Fibroblast of skin of left quadriceps (primary cell): ENCODE measurements at regions not wholly inside any gene's neighbourhood (a gene's known extent, or its start where the extent isn't known, plus 50 kb on each side); places are given as distances from the start of the nearest gene placed in this dataset.
A peak's percentile ranks its signal among the peaks of the same experiment; 100 is the strongest.
"Not testable (repeated sequence)": the region's sequence is repeated elsewhere in the genome, so short reads cannot be mapped to it uniquely, and the experiment has no call there.

Experiments
- DNase-seq, 2 experiments: peaks; one replicate each; pipeline ENCODE4 v3.0.0-alpha.2; 2013; ENCODE audit warnings: low read depth in 2 of 2

DNA sequence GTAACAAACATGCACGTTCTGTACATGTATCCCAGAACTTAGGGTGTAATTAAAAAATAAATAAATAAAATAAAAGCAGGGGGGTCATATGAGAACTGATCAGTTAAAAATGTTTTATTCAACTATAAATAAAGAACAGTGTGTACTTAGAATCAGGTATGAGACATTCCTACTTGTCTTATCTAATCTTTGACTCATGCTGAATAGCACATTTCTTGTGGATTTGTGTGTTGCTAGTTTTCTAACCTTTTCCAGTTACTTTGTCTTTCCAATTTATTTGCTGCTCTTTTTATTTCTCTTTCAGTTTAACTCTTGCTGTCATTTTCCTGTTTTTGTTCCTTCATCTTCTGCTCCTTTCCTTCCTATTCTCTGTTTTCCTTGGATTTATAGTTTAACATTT is 1917.1 kb upstream of the CDH6 start:
- DNase-seq: no peak

DNA sequence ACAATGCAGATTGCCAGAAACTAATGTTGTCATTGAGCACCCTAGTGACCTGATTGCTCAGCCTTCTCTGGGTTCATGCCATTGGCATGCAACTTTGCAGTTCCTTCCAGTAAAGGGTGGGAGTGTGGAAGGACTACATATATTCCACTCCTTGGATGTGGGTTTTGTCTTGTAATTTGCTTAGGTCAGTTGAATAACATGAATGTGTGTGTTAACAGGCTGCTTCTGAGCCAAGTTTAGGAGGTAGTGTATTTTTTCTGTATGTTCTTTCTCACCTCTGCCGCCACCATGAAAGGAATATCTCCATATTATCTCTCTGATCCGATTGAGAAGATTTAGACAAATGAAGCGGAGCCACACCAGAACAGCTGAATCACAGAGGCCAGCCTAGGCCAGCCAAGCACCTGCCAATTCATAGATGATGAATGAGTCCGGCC is 1929.6 kb upstream of the CDH6 start:
- no peak for DNase-seq

DNA sequence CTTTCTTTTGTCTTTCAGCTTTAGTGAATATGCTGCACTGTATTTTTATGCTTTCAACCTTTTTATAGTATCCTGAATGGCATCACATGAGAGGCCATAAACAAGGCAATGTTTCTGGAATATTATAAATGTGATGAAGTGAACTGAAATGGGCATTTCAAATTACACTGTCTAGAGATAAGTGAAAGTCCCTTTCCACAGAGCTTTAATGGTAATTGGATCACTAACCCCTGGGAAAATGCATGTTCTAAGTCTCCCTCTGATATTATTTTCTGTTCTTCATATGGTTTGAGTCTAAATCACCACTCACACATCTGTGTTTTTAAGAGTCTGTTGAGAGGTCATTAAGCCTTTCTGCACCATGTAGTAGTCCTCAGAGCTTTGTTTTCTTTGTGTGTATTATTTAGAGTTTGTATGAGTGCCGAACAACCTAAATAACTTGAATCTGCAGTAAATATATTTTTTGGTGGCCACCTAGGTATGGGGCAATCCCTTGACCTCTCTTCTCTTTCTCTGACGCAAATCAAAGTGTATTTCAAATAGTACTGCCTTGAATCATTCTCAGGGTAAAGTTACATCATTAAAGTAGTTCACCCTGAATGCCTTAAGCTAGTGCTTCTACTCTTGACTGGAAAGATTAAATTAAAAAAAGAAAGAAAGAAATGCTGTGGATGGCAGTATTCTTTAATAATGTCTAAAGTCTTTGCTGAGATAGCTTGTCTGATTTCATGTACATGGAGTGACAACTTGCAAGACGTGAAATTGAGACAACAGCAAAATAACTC is 1931.0 kb upstream of the CDH6 start:
- DNase-seq: peak in 1 of 2 experiments; percentile 0

DNA sequence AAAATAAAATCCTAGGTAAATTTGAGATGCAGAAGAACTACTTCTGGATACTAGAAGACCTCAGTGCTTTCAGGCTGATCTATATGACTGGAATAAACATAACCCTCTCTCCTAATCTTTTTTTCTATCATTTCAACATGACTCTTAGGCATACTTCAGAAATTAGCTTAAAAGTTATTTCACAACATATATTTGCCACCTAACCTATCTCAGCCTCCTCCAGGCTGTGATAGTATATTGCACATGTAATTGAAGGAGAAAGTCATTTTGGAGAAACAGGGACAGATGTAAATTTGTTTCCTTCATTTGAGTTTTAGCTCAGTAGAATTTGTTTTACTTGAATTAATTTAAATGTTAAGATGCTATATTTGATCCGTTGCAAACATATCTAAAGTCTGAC is 1932.3 kb upstream of the CDH6 start:
- no peak for DNase-seq

DNA sequence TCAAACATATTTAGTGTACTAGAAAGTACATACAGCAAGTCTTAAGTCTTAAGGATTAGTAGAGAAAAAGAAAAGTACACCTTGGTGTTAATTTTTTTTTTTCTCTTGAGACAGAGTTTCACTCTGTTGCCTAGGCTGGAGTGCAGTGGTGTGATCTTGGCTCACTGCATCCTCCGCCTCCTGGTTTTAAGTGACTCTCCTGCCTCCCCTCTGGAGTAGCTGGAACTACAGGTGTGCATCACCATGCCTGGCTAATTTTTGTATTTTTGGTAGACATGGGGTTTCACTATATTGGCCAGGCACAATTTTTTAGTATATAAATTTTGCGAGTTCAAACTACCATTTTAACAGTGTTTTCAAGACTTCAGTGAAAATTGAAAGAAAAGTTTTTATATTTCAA is 1941.1 kb upstream of the CDH6 start:
- DNase-seq: no peak

DNA sequence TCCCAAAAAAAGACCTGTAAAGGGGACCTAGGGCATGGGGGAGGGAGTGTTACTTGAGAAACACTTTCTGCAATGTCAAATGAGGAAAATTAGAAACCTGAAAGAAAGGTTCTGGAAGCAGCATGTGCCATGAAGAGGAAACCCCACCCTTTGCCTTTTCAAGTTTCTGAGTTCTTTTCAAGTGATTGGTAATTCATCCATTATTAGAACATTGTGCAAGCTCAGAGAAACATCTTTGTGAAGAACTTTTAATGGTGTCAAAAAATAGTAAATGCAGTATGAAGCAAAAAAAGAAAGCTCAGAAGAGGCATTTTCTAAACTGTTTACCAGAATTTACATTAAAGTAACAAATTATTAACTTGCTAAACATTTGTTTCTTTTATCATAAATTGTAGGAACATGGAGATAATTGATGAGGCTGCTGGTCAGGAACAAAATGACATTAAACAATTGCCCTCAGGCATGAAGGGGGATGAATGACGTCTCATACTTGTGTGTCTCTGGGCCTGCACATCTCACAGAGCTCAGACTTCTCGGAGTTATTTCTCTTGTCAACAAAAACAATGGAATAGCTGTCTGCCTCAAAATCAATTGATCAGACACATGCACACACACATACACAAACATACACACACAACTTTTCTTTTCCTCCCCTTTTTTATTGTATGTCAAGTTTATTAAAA is 1946.0 kb upstream of the CDH6 start:
- DNase-seq: no peak

DNA sequence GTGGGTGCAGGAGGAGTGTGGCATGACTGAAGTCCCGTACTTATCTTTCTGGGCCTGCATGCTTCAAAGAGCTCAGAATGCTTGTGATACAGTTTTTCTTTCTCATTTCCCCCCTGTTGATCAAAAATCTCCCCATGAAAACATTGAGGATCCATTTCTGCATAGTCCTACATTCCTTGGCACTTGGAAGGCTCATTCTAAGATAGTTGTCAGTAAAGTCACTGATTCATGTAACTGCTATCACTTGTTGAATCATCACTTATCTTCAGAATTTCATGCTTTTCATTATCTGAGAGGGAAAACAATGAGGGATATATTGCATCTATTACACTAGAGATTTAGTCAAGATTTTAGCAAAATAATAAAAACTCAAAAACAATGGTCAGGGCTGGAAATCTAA is 1953.1 kb upstream of the CDH6 start:
- DNase-seq: no peak

DNA sequence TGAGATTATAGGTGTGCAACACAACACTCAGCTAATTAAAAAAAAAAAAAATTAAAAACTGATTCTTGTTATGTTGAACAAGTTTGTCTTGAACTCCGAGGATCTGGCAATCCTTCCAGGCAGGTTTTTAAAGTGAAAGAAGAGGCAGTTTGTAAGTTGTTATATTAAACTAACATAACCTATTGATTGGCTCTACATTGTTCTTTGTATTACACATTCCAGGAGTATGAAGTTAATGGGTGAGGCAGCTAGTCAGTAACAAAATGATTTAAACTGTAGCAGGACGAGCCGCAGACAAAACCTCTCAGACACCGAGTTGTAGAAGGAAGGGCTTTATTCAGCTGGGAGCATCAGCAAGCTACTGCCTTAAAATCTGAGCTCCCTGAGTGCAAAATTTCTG is 1953.9 kb upstream of the CDH6 start:
- DNase-seq: no peak

DNA sequence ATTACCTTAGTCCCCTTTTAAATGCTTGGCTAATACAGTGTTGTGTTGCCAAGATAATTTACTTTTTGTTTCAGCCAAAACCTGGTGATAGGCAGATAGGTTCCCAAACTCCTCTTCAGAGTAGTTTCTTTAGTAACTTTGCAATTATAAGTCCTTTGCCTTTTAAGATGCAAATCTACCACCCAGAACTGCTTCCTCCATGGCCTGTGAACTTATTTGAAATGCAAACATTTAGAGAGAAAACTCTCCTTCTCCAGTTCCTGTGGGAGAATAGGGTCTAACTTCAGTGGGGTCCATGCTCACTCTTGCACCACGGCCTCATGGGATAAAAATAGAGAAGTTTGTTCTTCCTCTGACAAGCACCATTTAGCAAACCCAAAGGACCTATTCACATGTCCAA is 1955.4 kb upstream of the CDH6 start:
- DNase-seq: no peak

DNA sequence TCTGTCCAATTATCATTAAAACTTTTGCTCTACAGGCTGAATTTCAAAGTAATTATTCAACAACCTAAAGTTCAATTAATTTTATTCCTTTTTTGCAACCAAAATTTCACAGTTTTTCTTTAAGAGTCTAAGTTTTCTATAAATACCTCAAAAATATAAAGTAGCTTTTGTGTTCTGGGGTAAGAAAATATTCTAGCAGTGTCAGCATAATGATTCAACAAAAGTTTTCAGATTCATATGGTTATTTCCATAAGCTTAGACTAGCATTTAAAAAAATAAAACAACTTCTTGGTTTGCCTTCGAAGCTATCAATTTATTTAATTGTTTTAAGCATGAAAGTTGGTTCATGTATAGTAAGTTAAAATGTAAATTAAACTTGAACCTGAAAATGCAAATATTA is 1962.3 kb upstream of the CDH6 start:
- no peak for DNase-seq

DNA sequence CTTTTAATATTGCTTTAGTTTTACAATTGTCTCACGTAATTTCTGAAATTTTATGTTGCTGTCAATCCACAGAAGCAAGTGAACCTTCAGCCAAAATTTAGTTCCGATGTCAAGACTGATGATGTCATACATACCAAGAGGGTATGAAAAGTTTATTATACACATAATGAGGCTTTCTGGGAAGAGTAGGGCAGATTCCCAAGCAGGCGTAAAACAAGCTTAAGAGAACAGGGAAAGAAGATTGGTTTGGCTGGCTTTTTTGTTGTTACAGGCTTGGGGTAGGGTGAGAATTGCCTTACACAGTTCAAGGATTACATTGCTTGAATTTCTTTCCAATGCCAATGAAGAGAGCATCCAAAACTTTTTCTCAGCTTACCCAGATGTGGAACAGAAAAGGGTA is 1962.9 kb upstream of the CDH6 start:
- no peak for DNase-seq

DNA sequence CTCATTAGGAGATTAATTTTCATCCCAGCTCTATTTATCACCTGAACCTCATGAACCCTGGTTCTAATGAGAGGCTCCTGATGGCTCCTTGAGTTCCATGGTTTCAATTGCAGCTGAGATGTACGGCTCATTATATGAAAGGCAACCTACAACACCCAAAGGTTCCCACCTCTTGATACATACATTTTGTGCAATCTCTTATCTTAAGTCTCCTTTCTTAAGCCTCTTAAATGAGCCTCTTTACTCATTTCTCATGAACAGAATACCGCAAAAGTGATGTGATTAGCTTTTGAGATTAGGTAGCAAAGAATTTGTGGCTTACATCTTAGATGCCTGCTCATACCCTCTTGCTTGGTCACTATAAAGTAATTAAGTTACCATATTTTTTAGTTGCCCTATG is 1964.0 kb upstream of the CDH6 start:
- DNase-seq: no peak

DNA sequence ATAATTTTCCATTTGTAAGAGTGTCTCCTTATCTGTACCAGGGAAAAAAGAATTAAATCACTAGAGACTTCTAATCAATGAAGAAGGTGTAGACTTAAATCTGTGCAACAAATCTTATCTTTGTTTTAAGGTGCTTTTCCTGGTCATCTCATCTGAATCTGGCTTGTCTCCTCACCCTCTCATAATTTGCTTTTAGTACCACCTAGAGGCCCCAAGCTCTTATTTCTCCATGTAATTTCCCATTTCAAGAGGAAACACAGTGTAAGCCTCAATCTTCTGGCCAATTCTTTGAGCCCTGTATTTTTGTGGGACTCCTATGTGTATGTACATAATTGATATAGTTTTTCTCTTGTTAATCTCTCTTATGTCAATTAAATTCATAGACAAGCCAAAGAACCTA is 1975.3 kb upstream of the CDH6 start:
- DNase-seq: no peak

DNA sequence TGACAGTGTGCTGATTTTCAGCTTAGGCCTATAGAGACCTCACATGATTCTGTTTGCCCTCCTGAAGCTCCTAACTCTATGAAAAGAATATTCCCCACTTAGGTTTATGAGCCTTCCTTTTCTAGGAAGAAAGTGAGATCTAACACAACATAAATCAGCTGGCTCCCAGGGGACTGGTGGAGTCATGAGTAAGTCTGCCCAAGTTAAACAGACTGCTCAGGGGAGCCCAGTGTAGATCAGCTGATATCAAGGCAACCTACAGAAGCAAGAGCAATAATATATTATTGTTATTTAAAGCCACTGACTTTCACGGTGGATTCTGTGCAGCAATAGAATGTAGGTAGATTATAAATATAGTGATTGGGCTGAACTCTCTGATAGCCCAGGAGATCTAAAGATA is 1978.6 kb upstream of the CDH6 start:
- no peak for DNase-seq

DNA sequence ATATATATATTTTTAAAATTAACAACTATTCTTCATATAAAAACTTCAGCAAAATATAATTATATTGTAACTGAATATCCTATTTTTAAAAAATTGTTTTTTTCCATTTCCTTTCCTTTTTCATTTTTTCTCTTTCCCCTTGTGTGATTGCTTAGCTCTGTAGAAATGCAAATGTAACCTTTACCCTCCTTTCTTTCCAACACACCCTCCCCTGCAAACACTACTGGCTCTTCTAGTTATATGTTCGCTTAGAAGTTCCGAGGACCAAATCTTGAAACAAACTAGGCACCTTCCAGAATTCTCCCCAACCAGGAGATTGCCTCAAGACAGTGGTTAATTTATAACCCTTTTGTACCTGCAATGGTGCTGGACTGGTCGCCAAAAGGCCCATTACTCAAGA is 1980.0 kb upstream of the CDH6 start:
- no peak for DNase-seq

DNA sequence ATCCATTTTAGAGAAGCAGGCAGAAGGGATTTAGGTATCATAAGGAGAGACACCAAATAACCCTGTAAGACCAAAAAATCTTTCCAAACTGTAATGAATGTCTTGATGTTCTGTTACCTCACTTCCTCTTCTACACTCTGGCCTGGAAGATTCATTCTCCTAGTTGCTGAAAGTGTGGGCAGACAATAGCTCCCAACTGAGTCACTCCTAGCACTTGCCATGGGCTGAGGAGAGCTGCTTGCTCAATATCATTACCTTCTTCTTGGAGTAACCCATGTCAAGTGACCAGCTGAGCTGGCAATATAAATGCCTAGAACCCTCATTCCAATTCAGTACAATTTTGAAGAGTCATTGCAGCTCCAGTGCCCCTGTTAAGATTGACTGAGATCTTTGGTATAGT is 1985.5 kb upstream of the CDH6 start:
- DNase-seq: no peak

DNA sequence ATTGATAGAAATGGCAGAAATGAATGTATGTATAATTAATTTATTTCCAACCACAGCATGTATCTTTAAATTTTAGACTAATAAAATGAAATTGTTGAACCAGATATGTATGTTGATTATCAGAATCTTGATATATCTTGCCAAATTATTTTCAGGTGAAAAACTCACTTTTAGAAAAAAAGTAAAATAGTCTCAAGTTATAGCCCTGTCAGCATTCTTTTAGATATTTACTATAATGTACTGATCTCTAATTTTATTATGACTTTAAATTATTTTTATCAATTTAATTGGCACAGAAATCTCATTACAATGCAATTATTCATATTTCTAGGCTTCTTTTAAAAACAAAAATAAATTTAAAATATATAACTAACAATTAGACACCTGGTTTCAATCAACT is 1990.4 kb upstream of the CDH6 start:
- no peak for DNase-seq

DNA sequence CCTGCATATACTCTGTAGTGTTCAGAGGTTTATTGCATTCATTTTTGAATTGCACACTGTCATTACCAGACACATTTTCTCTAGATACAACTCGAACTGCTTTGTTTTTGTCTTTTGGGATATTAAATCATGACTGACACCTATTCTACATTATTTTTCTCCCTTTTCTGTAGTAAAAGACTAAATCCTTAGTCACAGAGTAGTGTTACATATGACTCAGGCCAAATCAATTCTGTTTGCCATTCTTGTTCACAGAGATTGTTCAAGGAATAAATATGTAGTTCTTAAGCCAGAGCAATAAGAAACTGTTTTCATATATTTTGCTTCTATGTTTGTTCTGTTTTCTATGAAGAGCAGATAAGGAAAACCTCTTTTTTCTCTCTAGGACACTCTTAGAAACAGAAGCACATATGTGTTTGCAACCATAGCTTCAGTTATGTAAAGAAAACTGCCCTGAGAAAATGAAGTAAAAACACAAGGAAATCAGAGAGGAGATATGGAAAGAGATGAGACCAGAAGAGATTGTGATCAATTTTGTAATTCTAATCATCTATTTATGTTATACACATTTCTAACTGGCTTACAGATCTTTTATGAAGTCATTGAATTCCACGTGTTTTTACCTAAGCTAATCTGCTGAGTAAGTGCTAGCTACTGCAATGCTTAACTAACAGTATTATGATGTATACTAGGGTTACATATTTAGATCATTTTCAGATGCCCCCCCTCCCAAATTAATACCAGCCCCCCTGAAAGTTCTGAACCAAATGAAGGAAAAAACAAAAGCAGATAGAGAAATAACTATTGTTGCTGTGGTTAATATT is 1995.6 kb upstream of the CDH6 start:
- no peak for DNase-seq

DNA sequence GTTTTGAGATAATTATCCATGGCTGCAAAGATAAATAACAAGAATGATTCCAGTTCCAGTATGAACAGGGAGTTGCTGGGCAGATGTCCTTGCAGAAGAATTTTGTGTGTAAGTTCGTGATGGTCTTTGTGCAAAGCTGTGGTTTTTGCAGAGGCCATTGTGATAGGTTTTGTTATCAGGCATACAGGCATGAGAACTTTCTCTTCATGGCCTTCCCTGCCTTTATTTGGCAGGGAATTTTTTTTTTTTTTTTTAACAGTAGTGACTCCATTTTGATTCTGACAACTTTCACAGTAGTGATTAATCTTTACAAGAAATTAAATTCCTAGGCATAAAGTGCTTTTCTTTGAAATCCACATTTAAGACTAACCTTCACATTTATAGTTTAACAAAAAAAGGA is 1999.5 kb upstream of the CDH6 start:
- no peak for DNase-seq

DNA sequence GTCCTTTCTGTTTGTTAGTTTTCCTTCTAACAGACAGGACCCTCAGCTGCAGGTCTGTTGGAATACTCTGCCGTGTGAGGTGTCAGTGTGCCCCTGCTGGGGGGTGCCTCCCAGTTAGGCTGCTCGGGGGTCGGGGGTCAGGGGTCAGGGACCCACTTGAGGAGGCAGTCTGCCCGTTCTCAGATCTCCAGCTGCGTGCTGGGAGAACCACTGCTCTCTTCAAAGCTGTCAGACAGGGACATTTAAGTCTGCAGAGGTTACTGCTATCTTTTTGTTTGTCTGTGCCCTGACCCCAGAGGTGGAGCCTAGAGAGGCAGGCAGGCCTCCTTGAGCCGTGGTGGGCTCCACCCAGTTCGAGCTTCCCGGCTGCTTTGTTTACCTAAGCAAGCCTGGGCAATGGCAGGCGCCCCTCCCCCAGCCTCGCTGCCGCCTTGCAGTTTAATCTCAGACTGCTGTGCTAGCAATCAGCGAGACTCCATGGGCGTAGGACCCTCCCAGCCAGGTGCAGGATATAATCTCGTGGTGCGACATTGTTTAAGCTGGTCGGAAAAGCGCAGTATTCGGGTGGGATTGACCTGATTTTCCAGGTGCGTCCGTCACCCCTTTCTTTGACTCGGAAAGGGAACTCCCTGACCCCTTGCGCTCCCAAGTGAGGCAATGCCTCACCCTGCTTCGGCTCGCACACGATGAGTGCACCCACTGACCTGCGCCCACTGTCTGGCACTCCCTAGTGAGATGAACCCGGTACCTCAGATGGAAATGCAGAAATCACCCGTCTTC is 2002.0 kb upstream of the CDH6 start:
- not testable (repeated sequence) for DNase-seq

DNA sequence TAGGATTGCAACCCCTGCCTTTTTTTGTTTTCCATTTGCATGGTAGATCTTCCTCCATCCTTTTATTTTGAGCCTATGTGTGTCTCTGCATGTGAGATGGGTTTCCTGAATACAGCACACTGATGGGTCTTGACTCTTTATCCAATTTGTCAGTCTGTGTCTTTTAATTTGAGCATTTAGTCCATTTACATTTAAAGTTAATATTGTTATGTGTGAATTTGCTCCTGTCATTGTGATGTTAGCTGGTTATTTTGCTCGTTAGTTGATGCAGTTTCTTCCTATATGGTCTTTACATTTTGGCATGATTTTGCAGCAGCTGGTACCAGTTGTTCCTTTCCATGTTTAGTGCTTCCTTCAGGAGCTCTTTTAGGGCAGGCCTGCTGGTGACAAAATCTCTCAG is 2003.1 kb upstream of the CDH6 start:
- DNase-seq: not testable (repeated sequence)

DNA sequence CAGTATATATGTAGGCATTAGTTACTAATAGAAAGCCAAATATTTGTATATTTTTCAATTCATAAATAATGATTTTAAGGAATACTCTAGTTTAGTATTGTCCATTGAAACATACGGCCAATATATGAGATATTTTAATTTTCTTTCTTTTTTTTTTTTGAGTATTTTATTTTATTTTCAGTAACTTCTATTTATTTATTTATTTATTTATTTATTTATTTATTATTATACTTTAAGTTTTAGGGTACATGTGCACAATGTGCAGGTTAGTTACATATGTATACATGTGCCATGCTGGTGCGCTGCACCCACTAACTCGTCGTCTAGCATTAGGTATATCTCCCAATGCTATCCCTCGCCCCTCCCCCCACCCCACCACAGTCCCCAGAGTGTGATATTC is 2007.1 kb upstream of the CDH6 start:
- DNase-seq: not testable (repeated sequence)
